ENCODE measurements at regions not wholly inside any gene's neighbourhood (a gene's known extent, or its start where the extent isn't known, plus 50 kb on each side); places are given as distances from the start of the nearest gene placed in this dataset.

- TF ChIP-seq POLR2AphosphoS5 (IDR thresholded peaks at IDR 0.05; ENCODE audit: low read depth, low read length) (no peak), POLR2A (IDR thresholded peaks at IDR 0.05; ENCODE audit: low read depth, low read length) (no peak), TAF1 (IDR thresholded peaks at IDR 0.05; ENCODE audit: low read depth, low read length) (no peak), PAX5 (IDR thresholded peaks at IDR 0.05; ENCODE audit: insufficient read depth, low read length, severe bottlenecking) (no peak), SPI1 (IDR thresholded peaks at IDR 0.05; ENCODE audit: low read depth, low read length) (no peak), POU2F2 (IDR thresholded peaks at IDR 0.05; ENCODE audit: low read depth, low read length) (no peak)
These were observed 515.2 kb downstream of the RNF144A start for GRCh38 chr2:7432436-7432835.

All from GM12891 (cell line).